GM23338 (cell line): ENCODE measurements at regions not wholly inside any gene's neighbourhood (a gene's known extent, or its start where the extent isn't known, plus 50 kb on each side); places are given as distances from the start of the nearest gene placed in this dataset.

Experiments used
- ATAC-seq: fragments of 200-7000 bp; cut with Tn5 transposase; 3 replicates; pipeline ENCODE4 v1.9.1; 2020
- DNase-seq: peaks from one replicate; pipeline ENCODE4 v3.0.0-alpha.2; 2015; ENCODE audit warnings: low spot score
- H2AFZ ChIP-seq: fragments of 200-600 bp; sonication (generic); 2 replicates; pipeline ENCODE4 v1.8.0; 2016; ENCODE audit warnings: antibody characterized with exemption, mild to moderate bottlenecking, moderate library complexity
- H3F3A ChIP-seq: fragments of 200-600 bp; sonication (generic); replicated peaks from 2 replicates; pipeline ENCODE4 v1.8.0; 2017; ENCODE audit warnings: antibody characterized with exemption, mixed run types, low read depth
- H3K27ac ChIP-seq: fragments of 200-600 bp; sonication (generic); 2 replicates; pipeline ENCODE4 v1.6.1; 2016; ENCODE audit warnings: low read depth
- H3K27me3 ChIP-seq: fragments of 200-600 bp; sonication (generic); 2 replicates; pipeline ENCODE4 v1.8.0; 2016; ENCODE audit warnings: mild to moderate bottlenecking, mixed run types, moderate library complexity; ENCODE audit not compliant: insufficient read depth
- H3K36me3 ChIP-seq: fragments of 200-600 bp; sonication (generic); 2 replicates; pipeline ENCODE4 v1.8.0; 2016; ENCODE audit warnings: mild to moderate bottlenecking; ENCODE audit not compliant: insufficient read depth
- H3K4me1 ChIP-seq: fragments of 200-600 bp; sonication (generic); 2 replicates; pipeline ENCODE4 v1.8.0; 2016; ENCODE audit warnings: mild to moderate bottlenecking, moderate library complexity; ENCODE audit not compliant: insufficient read depth
- H3K4me2 ChIP-seq: fragments of 200-600 bp; sonication (generic); 2 replicates; pipeline ENCODE4 v1.7.1; 2017; ENCODE audit warnings: mixed run types
- H3K4me3 ChIP-seq: fragments of 200-600 bp; sonication (generic); 2 replicates; pipeline ENCODE4 v1.6.1; 2016; ENCODE audit warnings: mixed run types
- H3K79me2 ChIP-seq: fragments of 200-600 bp; sonication (generic); replicated peaks from 2 replicates; pipeline ENCODE4 v1.8.0; 2017; ENCODE audit warnings: mild to moderate bottlenecking; ENCODE audit not compliant: insufficient read depth
- H3K9me2 ChIP-seq: fragments of 200-600 bp; sonication (generic); 2 replicates; pipeline ENCODE4 v1.8.0; 2017; ENCODE audit not compliant: insufficient read depth
- H4K20me1 ChIP-seq: fragments of 200-600 bp; sonication (generic); replicated peaks from 2 replicates; pipeline ENCODE4 v1.8.0; 2017; ENCODE audit warnings: mild to moderate bottlenecking; ENCODE audit not compliant: insufficient read depth
- H3K27ac Mint-ChIP-seq: 2 replicates; pipeline ENCODE4 v1.8.0; 2020; ENCODE audit warnings: inconsistent platforms, mild to moderate bottlenecking, moderate library complexity, mixed read lengths
- H3K27me3 Mint-ChIP-seq: 3 replicates; pipeline ENCODE4 v1.8.0; 2022; ENCODE audit warnings: low read depth, mild to moderate bottlenecking, moderate library complexity, mixed read lengths, inconsistent platforms; ENCODE audit not compliant: insufficient read depth, poor library complexity
- H3K36me3 Mint-ChIP-seq: 3 replicates; pipeline ENCODE4 v1.8.0; 2021; ENCODE audit warnings: low read depth, mild to moderate bottlenecking, inconsistent platforms, moderate library complexity, mixed read lengths
- H3K4me1 Mint-ChIP-seq: 3 replicates; pipeline ENCODE4 v1.8.0; 2020; ENCODE audit warnings: mild to moderate bottlenecking, inconsistent platforms, mixed read lengths
- H3K4me3 Mint-ChIP-seq: 3 replicates; pipeline ENCODE4 v1.8.0; 2021; ENCODE audit warnings: moderate library complexity, mild to moderate bottlenecking, inconsistent platforms, mixed read lengths
- H3K9me3 Mint-ChIP-seq: 3 replicates; pipeline ENCODE4 v1.8.0; 2020; ENCODE audit warnings: moderate library complexity, mild to moderate bottlenecking, inconsistent platforms, mixed read lengths
- CREB1 ChIP-seq: fragments of 250-450 bp; sonication (Bioruptor Pico); IDR thresholded peaks from 2 replicates; pipeline ENCODE4 v1.5.0; 2020; ENCODE audit warnings: low read depth, mild to moderate bottlenecking, moderate library complexity
- CTCF ChIP-seq, 2 experiments: fragments of 200-600 bp in 1 of 2; sonication (generic) in 1 of 2; conservative IDR thresholded peaks; 2 replicates each; pipeline versions ENCODE4 v1.5.1 to v1.6.1; 2016 to 2017; ENCODE audit warnings: antibody characterized with exemption in 2 of 2, low read depth in 2 of 2, mild to moderate bottlenecking in 2 of 2, moderate library complexity in 1 of 2
- ETS1 ChIP-seq: IDR thresholded peaks from 2 replicates; pipeline ENCODE4 v1.6.1; 2016; ENCODE audit warnings: antibody characterized with exemption
- EZH2 ChIP-seq: fragments of 200-600 bp; sonication (generic); IDR thresholded peaks from one replicate; pipeline ENCODE4 v1.8.0; 2017; ENCODE audit warnings: antibody characterized with exemption, mild to moderate bottlenecking, low read depth; ENCODE audit not compliant: unreplicated experiment
- EZH2phosphoT487 ChIP-seq: fragments of 200-600 bp; sonication (generic); IDR thresholded peaks from one replicate; pipeline ENCODE4 v1.8.1; 2018; ENCODE audit warnings: antibody characterized with exemption; ENCODE audit not compliant: unreplicated experiment
- JUNB ChIP-seq: IDR thresholded peaks from one replicate; pipeline ENCODE4 v1.6.1; 2016; ENCODE audit warnings: antibody characterized with exemption; ENCODE audit not compliant: unreplicated experiment
- NANOG ChIP-seq: IDR thresholded peaks from 2 replicates; pipeline ENCODE4 v1.6.1; 2016; ENCODE audit warnings: antibody characterized with exemption, borderline replicate concordance
- POLR2AphosphoS5 ChIP-seq: IDR thresholded peaks from 2 replicates; pipeline ENCODE4 v1.6.1; 2016; ENCODE audit warnings: antibody characterized with exemption, low read depth
- REST ChIP-seq: IDR thresholded peaks from one replicate; pipeline ENCODE4 v1.6.1; 2018; ENCODE audit warnings: antibody characterized with exemption; ENCODE audit not compliant: unreplicated experiment
- STAT1 ChIP-seq: IDR thresholded peaks from one replicate; pipeline ENCODE4 v1.6.1; 2016; ENCODE audit warnings: antibody characterized with exemption; ENCODE audit not compliant: unreplicated experiment
- ZNF114 ChIP-seq: fragments of 250-450 bp; sonication (Bioruptor Pico); IDR thresholded peaks from 2 replicates; pipeline ENCODE4 v1.5.0; 2020; ENCODE audit warnings: mild to moderate bottlenecking, moderate library complexity
- ZNF331 ChIP-seq: fragments of 250-450 bp; sonication (Bioruptor Pico); IDR thresholded peaks from 2 replicates; pipeline ENCODE4 v1.5.0; 2020; ENCODE audit warnings: low read depth, mild to moderate bottlenecking, moderate library complexity
- ZNF462 ChIP-seq: fragments of 250-450 bp; sonication (Bioruptor Pico); IDR thresholded peaks from 2 replicates; pipeline ENCODE4 v1.5.0; 2020; ENCODE audit warnings: mild to moderate bottlenecking, moderate library complexity

- Mint-ChIP-seq H3K36me3 (no peaks in the 10 kb centered on the region), H3K4me1 (no peaks in the 10 kb centered on the region), H3K27me3 (peaks cover 6% of the 10 kb centered on the region), H3K9me3 (no peaks in the 10 kb centered on the region), H3K27ac (no peak overlapping the region), H3K4me3 (no peak overlapping the region)
- Histone ChIP-seq H3K4me3 (no peak overlapping the region), H3K79me2 (no peaks in the 10 kb centered on the region), H3F3A (no peaks in the 10 kb centered on the region), H4K20me1 (no peaks in the 10 kb centered on the region), H3K4me2 (no peak overlapping the region), H3K36me3 (no peaks in the 10 kb centered on the region), H3K4me1 (no peaks in the 10 kb centered on the region), H3K27ac (no peak overlapping the region), H2AFZ (no peak overlapping the region), H3K27me3 (no peaks in the 10 kb centered on the region), H3K9me2 (no peaks in the 10 kb centered on the region)
- no peak for TF ChIP-seq ETS1
- TF ChIP-seq CREB1 (CRISPR knock-in tag) = no peak
- TF ChIP-seq EZH2 = no peak
- no peak for TF ChIP-seq STAT1
- TF ChIP-seq ZNF331 (CRISPR knock-in tag) = no peak
- TF ChIP-seq ZNF462 (CRISPR knock-in tag) = no peak
- TF ChIP-seq REST = no peak
- no peak for TF ChIP-seq JUNB
- no peak for TF ChIP-seq CTCF (conservative IDR thresholded peaks at IDR 0.05; ENCODE audit: low read depth in 2 of 2)
- TF ChIP-seq POLR2AphosphoS5 = no peak
- TF ChIP-seq EZH2phosphoT487 = no peak
- TF ChIP-seq ZNF114 (CRISPR knock-in tag) = no peak
- TF ChIP-seq NANOG = no peak
- no peak for DNase-seq
- ATAC-seq = no peak
Observed at GRCh38 chr22:44365832-44366231, 53.1 kb upstream of the SHISAL1 start.
